Peyer's patch (tissue), 4 donors: ENCODE measurements at regions not wholly inside any gene's neighbourhood (a gene's known extent, or its start where the extent isn't known, plus 50 kb on each side); places are given as distances from the start of the nearest gene placed in this dataset.

ENCODE experiments used
- DNase-seq, 3 donors: peaks; one replicate each; pipeline ENCODE4 v3.0.0-alpha.2; 2017 to 2019
- H3K27ac ChIP-seq, 4 donors: fragments of 200-600 bp; sonication (generic); one replicate each; pipeline ENCODE4 v1.5.1; 2016 to 2019
- H3K27me3 ChIP-seq, 2 donors: fragments of 200-600 bp; sonication (generic); one replicate each; pipeline ENCODE4 v1.5.1; 2019
- H3K36me3 ChIP-seq, 3 donors: fragments of 200-600 bp; sonication (generic); one replicate each; pipeline ENCODE4 v1.5.1; 2016 to 2019
- H3K4me1 ChIP-seq, 4 donors: fragments of 200-600 bp; sonication (generic); one replicate each; pipeline ENCODE4 v1.5.1; 2016 to 2019
- H3K4me3 ChIP-seq, 4 donors: fragments of 200-600 bp; sonication (generic); 1 replicate in 3 of 4; 2 replicates in 1 of 4; pipeline ENCODE4 v1.5.1; 2016 to 2019; ENCODE audit warnings: mild to moderate bottlenecking in 1 of 4
- H3K9me3 ChIP-seq, 4 donors: fragments of 200-600 bp; sonication (generic); one replicate each; pipeline ENCODE4 v1.5.1; 2016 to 2019; ENCODE audit warnings: mild to moderate bottlenecking in 1 of 4
- CTCF ChIP-seq, 6 experiments: fragments of 450-650 bp in 4 of 6; fragments of 200-600 bp in 2 of 6; sonication (generic) in 1 of 6; IDR thresholded peaks; one replicate each; pipeline ENCODE4 v1.5.1; 2017 to 2019; ENCODE audit warnings: antibody characterized with exemption in 6 of 6, mild to moderate bottlenecking in 3 of 6, moderate library complexity in 1 of 6
- POLR2A ChIP-seq, 2 donors: fragments of 450-650 bp; IDR thresholded peaks; one replicate each; pipeline ENCODE4 v1.5.1; 2017; ENCODE audit warnings: antibody characterized with exemption in 2 of 2, mild to moderate bottlenecking in 2 of 2, moderate library complexity in 2 of 2

- no peaks in the 10 kb centered on the region for H3K9me3 ChIP-seq
- TF ChIP-seq CTCF (IDR thresholded peaks at IDR 0.05) (no peak), POLR2A (IDR thresholded peaks at IDR 0.05) (no peak)
- no peaks in the 10 kb centered on the region for H3K36me3 ChIP-seq
- no peaks in the 10 kb centered on the region for H3K27me3 ChIP-seq
- H3K4me3 ChIP-seq, result peak overlapping the region in 1 of 4 donors; percentile 4
- peak overlapping the region in 1 of 4 donors; percentile 3 for H3K27ac ChIP-seq
- no peak for DNase-seq
- no peaks in the 10 kb centered on the region for H3K4me1 ChIP-seq
Measured at GRCh38 chr1:222454782-222455181, 93.1 kb downstream of the HHIPL2 start.

GRCh38 chr1:222454186-222454585 is 93.7 kb downstream of the HHIPL2 start:
- H3K27me3 ChIP-seq, result no peaks in the 10 kb centered on the region
- no peak overlapping the region for H3K4me3 ChIP-seq
- TF ChIP-seq POLR2A (IDR thresholded peaks at IDR 0.05) (no peak), CTCF (IDR thresholded peaks at IDR 0.05) (no peak)
- H3K4me1 ChIP-seq, result no peaks in the 10 kb centered on the region
- H3K9me3 ChIP-seq, result no peaks in the 10 kb centered on the region
- H3K27ac ChIP-seq, result no peak overlapping the region
- no peak for DNase-seq
- H3K36me3 ChIP-seq, result no peaks in the 10 kb centered on the region

GRCh38 chr1:222452031-222452430 is 95.9 kb downstream of the HHIPL2 start:
- DNase-seq, result no peak
- Histone ChIP-seq H3K4me3 (no peak overlapping the region), H3K27ac (no peak overlapping the region)

GRCh38 chr1:222443566-222443965 is 104.3 kb downstream of the HHIPL2 start:
- Histone ChIP-seq H3K4me3 (no peak overlapping the region), H3K4me1 (no peaks in the 10 kb centered on the region), H3K36me3 (no peaks in the 10 kb centered on the region), H3K27ac (no peak overlapping the region), H3K27me3 (no peaks in the 10 kb centered on the region), H3K9me3 (no peaks in the 10 kb centered on the region)
- no peak for DNase-seq
- no peak for TF ChIP-seq POLR2A (IDR thresholded peaks at IDR 0.05)
- no peak for TF ChIP-seq CTCF (IDR thresholded peaks at IDR 0.05)

More at GRCh38 chr1:222452031-222452430, 95.9 kb downstream of the HHIPL2 start:
- Histone ChIP-seq H3K36me3 (no peaks in the 10 kb centered on the region), H3K9me3 (no peaks in the 10 kb centered on the region), H3K4me1 (no peaks in the 10 kb centered on the region), H3K27me3 (no peaks in the 10 kb centered on the region)
- TF ChIP-seq CTCF (IDR thresholded peaks at IDR 0.05) (no peak), POLR2A (IDR thresholded peaks at IDR 0.05) (no peak)

- H3K9me3 ChIP-seq, result no peaks in the 10 kb centered on the region
- H3K27ac ChIP-seq, result no peak overlapping the region
- DNase-seq, result no peak
- no peaks in the 10 kb centered on the region for H3K4me1 ChIP-seq
- no peak overlapping the region for H3K4me3 ChIP-seq
- TF ChIP-seq CTCF (IDR thresholded peaks at IDR 0.05) (no peak), POLR2A (IDR thresholded peaks at IDR 0.05) (no peak)
- no peaks in the 10 kb centered on the region for H3K36me3 ChIP-seq
- no peaks in the 10 kb centered on the region for H3K27me3 ChIP-seq
Measured at GRCh38 chr1:222441066-222441465, 106.8 kb downstream of the HHIPL2 start.

- no peaks in the 10 kb centered on the region for H3K4me1 ChIP-seq
- H3K36me3 ChIP-seq, result no peaks in the 10 kb centered on the region
- H3K27me3 ChIP-seq, result no peaks in the 10 kb centered on the region
- DNase-seq, result no peak
- TF ChIP-seq CTCF (IDR thresholded peaks at IDR 0.05) (no peak), POLR2A (IDR thresholded peaks at IDR 0.05) (no peak)
- no peak overlapping the region for H3K4me3 ChIP-seq
- no peaks in the 10 kb centered on the region for H3K9me3 ChIP-seq
- H3K27ac ChIP-seq, result no peak overlapping the region
Measured at GRCh38 chr1:222424826-222425225, 123.1 kb downstream of the HHIPL2 start.
